Activated CD8-positive, alpha-beta T cell treated with anti-CD3 and anti-CD28 coated beads for 36 hours (primary cell): ENCODE measurements at regions not wholly inside any gene's neighbourhood (a gene's known extent, or its start where the extent isn't known, plus 50 kb on each side); places are given as distances from the start of the nearest gene placed in this dataset.

Experiments
- ATAC-seq: fragments of 200-7000 bp; cut with Tn5 transposase; one replicate; pipeline ENCODE4 v1.10.0; 2021; ENCODE audit warnings: mild to moderate bottlenecking, moderate library complexity
- CTCF ChIA-PET: fragments of 350-600 bp; sonication (Branson Sonifier 250); formaldehyde crosslinking; loops from one replicate; lab custom pipeline; 2021; ENCODE audit warnings: antibody characterized with exemption; lab: Charles Lee
- POLR2A ChIA-PET: fragments of 350-600 bp; sonication (Branson Sonifier 250); formaldehyde crosslinking; loops from one replicate; lab custom pipeline; 2021; ENCODE audit warnings: antibody characterized with exemption; lab: Charles Lee
- DNase-seq: peaks from one replicate; pipeline ENCODE4 v3.0.0-alpha.2; 2020
- H3K27ac Mint-ChIP-seq: one replicate; pipeline ENCODE4 v1.8.0; 2021; ENCODE audit warnings: mild to moderate bottlenecking, mixed read lengths
- H3K27me3 Mint-ChIP-seq: one replicate; pipeline ENCODE4 v1.8.0; 2021; ENCODE audit warnings: mixed read lengths
- H3K36me3 Mint-ChIP-seq: one replicate; pipeline ENCODE4 v1.8.0; 2021; ENCODE audit warnings: low read depth, mixed read lengths
- H3K4me1 Mint-ChIP-seq: one replicate; pipeline ENCODE4 v1.8.0; 2021; ENCODE audit warnings: low read depth, mixed read lengths
- H3K4me3 Mint-ChIP-seq: one replicate; pipeline ENCODE4 v1.8.0; 2021; ENCODE audit warnings: mild to moderate bottlenecking, moderate library complexity, mixed read lengths
- H3K9me3 Mint-ChIP-seq: one replicate; pipeline ENCODE4 v1.8.0; 2021; ENCODE audit warnings: mixed read lengths
- CTCF ChIP-seq: fragments of 200-600 bp; IDR thresholded peaks from one replicate; pipeline ENCODE4 v1.8.0; 2022; ENCODE audit warnings: antibody characterized with exemption, mild to moderate bottlenecking
- intact Hi-C: fragments of 100-400 bp; cut with micrococcal nuclease; formaldehyde crosslinking; loops from one replicate; pipeline ENCODE4 v1.10.0; 2022

GRCh38 chr7:113812591-113813255 is 106.1 kb downstream of the PPP1R3A start:
- no peak overlapping the region for H3K4me3 Mint-ChIP-seq
- H3K27me3 Mint-ChIP-seq, result no peaks in the 10 kb centered on the region
- ATAC-seq (no peak), DNase-seq (no peak)
- ChIA-PET CTCF (no interaction called here), POLR2A (no interaction called here)
- H3K4me1 Mint-ChIP-seq, result no peaks in the 10 kb centered on the region
- intact Hi-C loops, result no loop called here
- no peak overlapping the region for H3K27ac Mint-ChIP-seq
- H3K36me3 Mint-ChIP-seq, result no peaks in the 10 kb centered on the region
- no peak for TF ChIP-seq CTCF
- H3K9me3 Mint-ChIP-seq, result no peaks in the 10 kb centered on the region

- no peak overlapping the region for H3K27ac Mint-ChIP-seq
- no peaks in the 10 kb centered on the region for H3K36me3 Mint-ChIP-seq
- H3K4me1 Mint-ChIP-seq, result no peaks in the 10 kb centered on the region
- no peak overlapping the region for H3K4me3 Mint-ChIP-seq
- intact Hi-C loops, result no loop called here
- ATAC-seq (no peak), DNase-seq (no peak)
- POLR2A ChIA-PET, result no interaction called here
- H3K27me3 Mint-ChIP-seq, result no peaks in the 10 kb centered on the region
- TF ChIP-seq CTCF, result no peak
- no peaks in the 10 kb centered on the region for H3K9me3 Mint-ChIP-seq
- CTCF ChIA-PET, result no interaction called here
Measured at GRCh38 chr7:113810080-113810744, 108.6 kb downstream of the PPP1R3A start.

- Mint-ChIP-seq H3K9me3 (no peaks in the 10 kb centered on the region), H3K4me3 (no peak overlapping the region), H3K27me3 (no peaks in the 10 kb centered on the region), H3K27ac (no peak overlapping the region), H3K4me1 (no peaks in the 10 kb centered on the region), H3K36me3 (no peaks in the 10 kb centered on the region)
- intact Hi-C loops, result no loop called here
- DNase-seq, result no peak
- no peak for TF ChIP-seq CTCF
- POLR2A ChIA-PET, result no interaction called here
- CTCF ChIA-PET, result no interaction called here
- ATAC-seq, result no peak
Measured at GRCh38 chr7:113809581-113809980, 109.2 kb downstream of the PPP1R3A start.

GRCh38 chr7:113806633-113807327 is 112.0 kb downstream of the PPP1R3A start:
- intact Hi-C loops, result no loop called here
- H3K36me3 Mint-ChIP-seq, result no peaks in the 10 kb centered on the region
- no peak overlapping the region for H3K27ac Mint-ChIP-seq
- no peaks in the 10 kb centered on the region for H3K9me3 Mint-ChIP-seq
- ChIA-PET POLR2A (no interaction called here), CTCF (no interaction called here)
- no peak for TF ChIP-seq CTCF
- ATAC-seq (no peak), DNase-seq (no peak)
- no peaks in the 10 kb centered on the region for H3K4me1 Mint-ChIP-seq
- H3K27me3 Mint-ChIP-seq, result no peaks in the 10 kb centered on the region
- no peak overlapping the region for H3K4me3 Mint-ChIP-seq

- ChIA-PET CTCF (no interaction called here), POLR2A (no interaction called here)
- H3K9me3 Mint-ChIP-seq, result no peaks in the 10 kb centered on the region
- H3K36me3 Mint-ChIP-seq, result no peaks in the 10 kb centered on the region
- ATAC-seq (no peak), DNase-seq (no peak)
- H3K4me1 Mint-ChIP-seq, result no peaks in the 10 kb centered on the region
- no peak for TF ChIP-seq CTCF
- H3K27ac Mint-ChIP-seq, result no peak overlapping the region
- H3K4me3 Mint-ChIP-seq, result no peak overlapping the region
- no peaks in the 10 kb centered on the region for H3K27me3 Mint-ChIP-seq
- intact Hi-C loops, result no loop called here
Measured at GRCh38 chr7:113805976-113806375, 112.8 kb downstream of the PPP1R3A start.
